Endothelial cell of umbilical vein (primary cell): ENCODE measurements at regions not wholly inside any gene's neighbourhood (a gene's known extent, or its start where the extent isn't known, plus 50 kb on each side); places are given as distances from the start of the nearest gene placed in this dataset.

ENCODE experiments used
- BruUV-seq: library from RNA; stranded (reverse); fragments of 400-500 nt; replicated peaks from 2 replicates; lab custom pipeline; 2021; lab: Mats Ljungman, UMichigan
- CTCF ChIA-PET: fragments of 300-600, 350-600 bp; sonication (Branson Sonifier 250); formaldehyde crosslinking; loops from one replicate; lab custom pipeline; 2021; ENCODE audit warnings: antibody characterized with exemption, inconsistent platforms; lab: Charles Lee
- POLR2A ChIA-PET: fragments of 300-600, 350-600 bp; sonication (Branson Sonifier 250); formaldehyde crosslinking; loops from one replicate; lab custom pipeline; 2021; ENCODE audit warnings: antibody characterized with exemption, inconsistent platforms; lab: Charles Lee
- DNase-seq: peaks from one replicate; pipeline ENCODE4 v3.0.0-alpha.2; 2011; ENCODE audit warnings: low read depth, low spot score
- FAIRE-seq: peaks from 2 replicates; lab custom pipeline; 2011; peaks lifted over from hg19 to GRCh38; lab: Jason Lieb, UNC
- H2AFZ ChIP-seq: 2 replicates; pipeline ENCODE4 v1.6.0; 2012; ENCODE audit warnings: low read depth, low read length, control low read depth, inconsistent platforms
- H3K27ac ChIP-seq: 2 replicates; pipeline ENCODE4 v1.5.1; 2011; ENCODE audit warnings: low read depth, mild to moderate bottlenecking, control low read depth, low read length, moderate library complexity; ENCODE audit not compliant: insufficient read depth
- H3K27me3 ChIP-seq, 2 experiments: 2 replicates each; pipeline versions ENCODE4 v1.6.0 to v1.6.1; 2011; ENCODE audit warnings: low read length in 2 of 2, mixed read lengths in 1 of 2; ENCODE audit not compliant: control insufficient read depth in 2 of 2, insufficient read depth in 2 of 2
- H3K36me3 ChIP-seq, 2 experiments: 2 replicates in 1 of 2; 3 replicates in 1 of 2; pipeline ENCODE4 v1.5.1; 2011; ENCODE audit warnings: low read length in 2 of 2, mild to moderate bottlenecking in 1 of 2, moderate library complexity in 1 of 2; ENCODE audit not compliant: control insufficient read depth in 2 of 2, insufficient read depth in 2 of 2; ENCODE audit errors: extremely low read depth in 1 of 2
- H3K4me1 ChIP-seq: 3 replicates; pipeline ENCODE4 v1.5.1; 2011; ENCODE audit warnings: mild to moderate bottlenecking, low read length; ENCODE audit not compliant: control insufficient read depth, insufficient read depth; ENCODE audit errors: extremely low read depth
- H3K4me2 ChIP-seq: 2 replicates; pipeline ENCODE4 v1.6.1; 2011; ENCODE audit warnings: low read length, control low read depth, mixed read lengths; ENCODE audit not compliant: insufficient read depth
- H3K4me3 ChIP-seq, 3 experiments: fragments of 200-600 bp in 1 of 3; sonication (generic), shearing (Covaris generic) in 1 of 3; replicated peaks in 1 of 3; 2 replicates each; pipeline ENCODE4 v1.5.1; 2011 to 2016; ENCODE audit warnings: control low read depth in 3 of 3, low read length in 3 of 3, mild to moderate bottlenecking in 2 of 3, inconsistent platforms in 1 of 3, low read depth in 1 of 3, moderate library complexity in 1 of 3; ENCODE audit not compliant: insufficient read depth in 1 of 3
- H3K79me2 ChIP-seq: 2 replicates; pipeline ENCODE4 v1.6.0; 2012; ENCODE audit warnings: low read length, inconsistent platforms; ENCODE audit not compliant: control insufficient read depth, insufficient read depth
- H3K9ac ChIP-seq: replicated peaks from 2 replicates; pipeline ENCODE3; 2011; ENCODE audit warnings: low read length, control low read depth; ENCODE audit not compliant: insufficient read depth; ENCODE audit errors: extremely low read depth
- H3K9me1 ChIP-seq: replicated peaks from 3 replicates; pipeline ENCODE4 v1.6.0; 2011; ENCODE audit warnings: mild to moderate bottlenecking, low read length; ENCODE audit not compliant: control insufficient read depth, insufficient read depth; ENCODE audit errors: extremely low read depth
- H3K9me3 ChIP-seq: replicated peaks from 2 replicates; pipeline ENCODE4 v1.5.1; 2012; ENCODE audit warnings: low read length, inconsistent platforms; ENCODE audit not compliant: control insufficient read depth, insufficient read depth
- H4K20me1 ChIP-seq: replicated peaks from 2 replicates; pipeline ENCODE3; 2011; ENCODE audit warnings: mild to moderate bottlenecking, low read length; ENCODE audit not compliant: control insufficient read depth, insufficient read depth; ENCODE audit errors: extremely low read depth
- EZH2 ChIP-seq: IDR thresholded peaks from 2 replicates; pipeline ENCODE4 v1.6.1; 2012; ENCODE audit warnings: borderline replicate concordance, low read depth, mild to moderate bottlenecking, moderate library complexity, low read length, inconsistent platforms; ENCODE audit not compliant: severe bottlenecking
- FOS ChIP-seq: IDR thresholded peaks from 2 replicates; pipeline ENCODE4 v1.6.1; 2011; ENCODE audit warnings: mild to moderate bottlenecking, low read length, moderate library complexity, borderline replicate concordance; ENCODE audit not compliant: insufficient read depth
- GATA2 ChIP-seq: IDR thresholded peaks from 2 replicates; pipeline ENCODE4 v1.7.0; 2011; ENCODE audit warnings: low read depth, mild to moderate bottlenecking, moderate library complexity, mixed read lengths, low read length; ENCODE audit not compliant: insufficient read length, insufficient read depth
- JUN ChIP-seq: IDR thresholded peaks from 2 replicates; pipeline ENCODE4 v1.6.1; 2011; ENCODE audit warnings: borderline replicate concordance, low read depth; ENCODE audit not compliant: insufficient read length, insufficient read depth
- MYC ChIP-seq: IDR thresholded peaks from one replicate; pipeline ENCODE4 v1.6.1; 2011; ENCODE audit warnings: mild to moderate bottlenecking, low read depth, low read length
- POLR2A ChIP-seq: IDR thresholded peaks from 2 replicates; pipeline ENCODE4 v1.6.1; 2012; ENCODE audit warnings: low read depth, mild to moderate bottlenecking, control low read depth, low read length
- POLR2AphosphoS5 ChIP-seq: IDR thresholded peaks from 2 replicates; pipeline ENCODE4 v1.6.1; 2012; ENCODE audit warnings: low read depth, mild to moderate bottlenecking, control low read depth, low read length, moderate library complexity; ENCODE audit not compliant: insufficient read depth
- dilution Hi-C: fragments of 300-500 bp; cut with MboI; formaldehyde crosslinking; loops from one replicate; pipeline ENCODE4 v1.15.0; 2019; ENCODE audit warnings: low sequenced_read_pairs; ENCODE audit not compliant: extremely low pct_ligation_motif_present
- intact Hi-C: fragments of 100-400 bp; cut with micrococcal nuclease; formaldehyde crosslinking; loops from one replicate; pipeline ENCODE4 v1.10.0; 2022
- TF ChIP-seq, protein P1 (sequence below): IDR thresholded peaks from 2 replicates; pipeline ENCODE4 v1.6.1; 2011; ENCODE audit not compliant: insufficient read depth, insufficient read length
- TF ChIP-seq, protein P2 (sequence below), 2 donors: IDR thresholded peaks; 1 replicate in 1 of 2; 2 replicates in 1 of 2; pipeline ENCODE4 v1.5.1; 2011; ENCODE audit warnings: low read length in 2 of 2, mild to moderate bottlenecking in 2 of 2, moderate library complexity in 2 of 2, control low read depth in 1 of 2, inconsistent platforms in 1 of 2, low read depth in 1 of 2; ENCODE audit not compliant: insufficient read depth in 1 of 2; ENCODE audit errors: extremely low read depth in 1 of 2

DNA sequence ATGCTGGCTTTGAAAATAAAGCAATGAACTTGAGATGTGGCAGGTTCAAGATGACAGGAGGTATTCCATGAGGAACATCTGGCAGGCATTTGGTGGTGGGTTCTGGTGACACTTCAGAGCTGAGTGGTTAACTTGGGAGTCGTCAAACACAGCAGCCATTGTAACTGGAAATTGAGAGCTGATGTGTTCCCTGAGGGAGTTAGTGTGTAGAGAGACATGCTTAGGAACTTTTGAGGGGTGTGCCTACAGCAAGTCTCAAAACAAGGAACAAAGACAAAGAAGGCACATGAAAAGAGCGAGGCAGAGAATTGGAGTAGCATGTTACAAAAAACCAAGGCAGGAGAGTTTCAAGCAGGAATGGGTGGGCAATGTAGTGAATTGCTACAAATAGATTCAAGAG is 53.9 kb upstream of the KL start:
- H3K27me3 ChIP-seq: peaks cover 20 to 25% of the 10 kb centered on the region in 2 experiments
- intact Hi-C loops: no loop called here
- H3K9me1 ChIP-seq: no peaks in the 10 kb centered on the region
- no peak overlapping the region for H3K4me3 ChIP-seq
- CTCF ChIA-PET: no interaction called here
- POLR2A ChIA-PET: no interaction called here
- no peak for DNase-seq
- no peaks in the 10 kb centered on the region for H3K9me3 ChIP-seq
- H3K36me3 ChIP-seq: no peaks in the 10 kb centered on the region
- FAIRE-seq: no peak
- BruUV-seq: no TSS peak
- no peaks in the 10 kb centered on the region for H3K79me2 ChIP-seq
- no peak overlapping the region for H3K9ac ChIP-seq
- no peak overlapping the region for H2AFZ ChIP-seq
- no peaks in the 10 kb centered on the region for H4K20me1 ChIP-seq
- no peaks in the 10 kb centered on the region for H3K4me1 ChIP-seq
- TF ChIP-seq, protein P1, sequence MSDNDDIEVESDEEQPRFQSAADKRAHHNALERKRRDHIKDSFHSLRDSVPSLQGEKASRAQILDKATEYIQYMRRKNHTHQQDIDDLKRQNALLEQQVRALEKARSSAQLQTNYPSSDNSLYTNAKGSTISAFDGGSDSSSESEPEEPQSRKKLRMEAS: no peak
- TF ChIP-seq POLR2A (no peak), POLR2AphosphoS5 (no peak), EZH2 (no peak), JUN (no peak), FOS (no peak), MYC (no peak), GATA2 (no peak)
- TF ChIP-seq, protein P2, sequence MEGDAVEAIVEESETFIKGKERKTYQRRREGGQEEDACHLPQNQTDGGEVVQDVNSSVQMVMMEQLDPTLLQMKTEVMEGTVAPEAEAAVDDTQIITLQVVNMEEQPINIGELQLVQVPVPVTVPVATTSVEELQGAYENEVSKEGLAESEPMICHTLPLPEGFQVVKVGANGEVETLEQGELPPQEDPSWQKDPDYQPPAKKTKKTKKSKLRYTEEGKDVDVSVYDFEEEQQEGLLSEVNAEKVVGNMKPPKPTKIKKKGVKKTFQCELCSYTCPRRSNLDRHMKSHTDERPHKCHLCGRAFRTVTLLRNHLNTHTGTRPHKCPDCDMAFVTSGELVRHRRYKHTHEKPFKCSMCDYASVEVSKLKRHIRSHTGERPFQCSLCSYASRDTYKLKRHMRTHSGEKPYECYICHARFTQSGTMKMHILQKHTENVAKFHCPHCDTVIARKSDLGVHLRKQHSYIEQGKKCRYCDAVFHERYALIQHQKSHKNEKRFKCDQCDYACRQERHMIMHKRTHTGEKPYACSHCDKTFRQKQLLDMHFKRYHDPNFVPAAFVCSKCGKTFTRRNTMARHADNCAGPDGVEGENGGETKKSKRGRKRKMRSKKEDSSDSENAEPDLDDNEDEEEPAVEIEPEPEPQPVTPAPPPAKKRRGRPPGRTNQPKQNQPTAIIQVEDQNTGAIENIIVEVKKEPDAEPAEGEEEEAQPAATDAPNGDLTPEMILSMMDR (IDR thresholded peaks at IDR 0.05; ENCODE audit: extremely low read depth in 1 of 2, insufficient read depth in 1 of 2, low read depth in 1 of 2, low read length in 2 of 2): no peak
- dilution Hi-C loops: no loop called here
- no peak overlapping the region for H3K27ac ChIP-seq
- H3K4me2 ChIP-seq: no peak overlapping the region
